OCI-LY1 (cell line): ENCODE measurements at regions not wholly inside any gene's neighbourhood (a gene's known extent, or its start where the extent isn't known, plus 50 kb on each side); places are given as distances from the start of the nearest gene placed in this dataset.

Experiments used
- EZH2 ChIP-seq: fragments of 200-600 bp; sonication (generic), shearing (Covaris generic); IDR thresholded peaks from 2 replicates; pipeline ENCODE4 v1.8.0; 2017; ENCODE audit warnings: borderline replicate concordance, mixed run types, mild to moderate bottlenecking, antibody characterized with exemption, low read length, moderate library complexity, mixed read lengths
- TF ChIP-seq, protein P1 (sequence below): fragments of 200-600 bp; sonication (generic), shearing (Covaris generic); IDR thresholded peaks from 2 replicates; pipeline ENCODE4 v1.5.1; 2017; ENCODE audit warnings: mild to moderate bottlenecking, antibody characterized with exemption, low read length, moderate library complexity, mixed read lengths

DNA sequence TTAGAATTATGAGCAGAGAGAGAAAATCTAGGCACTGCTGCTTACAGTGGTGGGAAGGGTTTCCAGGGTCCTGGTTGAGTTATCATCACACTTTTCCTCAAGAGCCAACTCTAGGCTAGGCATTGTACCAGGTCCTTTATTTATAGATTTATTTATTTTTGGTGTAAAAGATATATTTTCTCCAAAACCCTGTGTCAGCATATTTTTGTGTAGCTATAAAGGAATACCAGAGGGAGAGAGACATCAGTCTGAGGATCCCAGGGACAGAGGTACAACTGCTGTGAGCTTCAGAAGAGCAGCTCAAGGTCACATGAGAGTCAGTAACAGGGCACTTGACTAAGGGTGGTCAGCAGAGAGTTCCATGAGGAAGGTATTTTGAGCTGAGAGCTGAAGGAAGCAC is 159.7 kb downstream of the SLC35B3 start:
- no peak for TF ChIP-seq EZH2
- TF ChIP-seq, protein P1, sequence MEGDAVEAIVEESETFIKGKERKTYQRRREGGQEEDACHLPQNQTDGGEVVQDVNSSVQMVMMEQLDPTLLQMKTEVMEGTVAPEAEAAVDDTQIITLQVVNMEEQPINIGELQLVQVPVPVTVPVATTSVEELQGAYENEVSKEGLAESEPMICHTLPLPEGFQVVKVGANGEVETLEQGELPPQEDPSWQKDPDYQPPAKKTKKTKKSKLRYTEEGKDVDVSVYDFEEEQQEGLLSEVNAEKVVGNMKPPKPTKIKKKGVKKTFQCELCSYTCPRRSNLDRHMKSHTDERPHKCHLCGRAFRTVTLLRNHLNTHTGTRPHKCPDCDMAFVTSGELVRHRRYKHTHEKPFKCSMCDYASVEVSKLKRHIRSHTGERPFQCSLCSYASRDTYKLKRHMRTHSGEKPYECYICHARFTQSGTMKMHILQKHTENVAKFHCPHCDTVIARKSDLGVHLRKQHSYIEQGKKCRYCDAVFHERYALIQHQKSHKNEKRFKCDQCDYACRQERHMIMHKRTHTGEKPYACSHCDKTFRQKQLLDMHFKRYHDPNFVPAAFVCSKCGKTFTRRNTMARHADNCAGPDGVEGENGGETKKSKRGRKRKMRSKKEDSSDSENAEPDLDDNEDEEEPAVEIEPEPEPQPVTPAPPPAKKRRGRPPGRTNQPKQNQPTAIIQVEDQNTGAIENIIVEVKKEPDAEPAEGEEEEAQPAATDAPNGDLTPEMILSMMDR = no peak
